Brain microvascular endothelial cell (primary cell): ENCODE measurements at regions not wholly inside any gene's neighbourhood (a gene's known extent, or its start where the extent isn't known, plus 50 kb on each side); places are given as distances from the start of the nearest gene placed in this dataset.

ENCODE experiments used
- DNase-seq: peaks from one replicate; pipeline ENCODE4 v3.0.0-alpha.2; 2020
- H3K27ac ChIP-seq: fragments of 250-450 bp; sonication (Bioruptor Pico); 2 replicates; pipeline ENCODE4 v1.5.1; 2020; ENCODE audit warnings: mild to moderate bottlenecking, moderate library complexity
- H3K27me3 ChIP-seq: fragments of 250-450 bp; sonication (Bioruptor Pico); replicated peaks from 2 replicates; pipeline ENCODE4 v1.5.1; 2020; ENCODE audit warnings: mild to moderate bottlenecking
- H3K36me3 ChIP-seq: fragments of 250-450 bp; sonication (Bioruptor Pico); replicated peaks from 2 replicates; pipeline ENCODE4 v1.5.1; 2020; ENCODE audit warnings: mild to moderate bottlenecking
- H3K4me3 ChIP-seq: 2 replicates; pipeline ENCODE4 v1.5.1; 2011; ENCODE audit warnings: low read depth, mild to moderate bottlenecking, control low read depth, low read length, moderate library complexity
- CTCF ChIP-seq: IDR thresholded peaks from 2 replicates; pipeline ENCODE4 v1.5.1; 2011; ENCODE audit warnings: low read depth, mild to moderate bottlenecking, moderate library complexity, low read length, control low read depth, inconsistent platforms; ENCODE audit errors: missing control alignments
- in situ Hi-C: cut with HindIII; loops from 2 replicates; pipeline ENCODE4 v1.10.0; 2017; ENCODE audit warnings: low sequenced_read_pairs, low pct_ligation_motif_present

- no peak for DNase-seq
- no peak overlapping the region for H3K27ac ChIP-seq
- TF ChIP-seq CTCF = no peak
- H3K36me3 ChIP-seq = no peaks in the 10 kb centered on the region
- no peak overlapping the region for H3K4me3 ChIP-seq
- in situ Hi-C loops = no loop called here
- no peaks in the 10 kb centered on the region for H3K27me3 ChIP-seq
Observed at GRCh38 chr10:83432261-83433045, 706.9 kb upstream of the GHITM start.

- TF ChIP-seq CTCF = no peak
- no peak overlapping the region for H3K4me3 ChIP-seq
- in situ Hi-C loops = no loop called here
Observed at GRCh38 chr10:83433705-83434104, 705.6 kb upstream of the GHITM start.

GRCh38 chr10:83448013-83448412 is 691.3 kb upstream of the GHITM start:
- TF ChIP-seq CTCF = no peak
- no peak overlapping the region for H3K27ac ChIP-seq
- DNase-seq = no peak
- H3K4me3 ChIP-seq = no peak overlapping the region
- H3K36me3 ChIP-seq = no peaks in the 10 kb centered on the region
- in situ Hi-C loops = no loop called here
- no peaks in the 10 kb centered on the region for H3K27me3 ChIP-seq

More at GRCh38 chr10:83433705-83434104, 705.6 kb upstream of the GHITM start:
- Histone ChIP-seq H3K27me3 (no peaks in the 10 kb centered on the region), H3K27ac (no peak overlapping the region), H3K36me3 (no peaks in the 10 kb centered on the region)
- no peak for DNase-seq

GRCh38 chr10:83458611-83459010 is 680.7 kb upstream of the GHITM start:
- Histone ChIP-seq H3K4me3 (no peak overlapping the region), H3K27me3 (no peaks in the 10 kb centered on the region), H3K27ac (no peak overlapping the region), H3K36me3 (no peaks in the 10 kb centered on the region)
- in situ Hi-C loops = no loop called here
- no peak for TF ChIP-seq CTCF
- DNase-seq = no peak

GRCh38 chr10:83459124-83459523 is 680.2 kb upstream of the GHITM start:
- H3K27me3 ChIP-seq = no peaks in the 10 kb centered on the region
- no peak for DNase-seq
- no peak overlapping the region for H3K27ac ChIP-seq
- in situ Hi-C loops = no loop called here
- H3K36me3 ChIP-seq = no peaks in the 10 kb centered on the region
- H3K4me3 ChIP-seq = no peak overlapping the region
- TF ChIP-seq CTCF = no peak

- Histone ChIP-seq H3K27me3 (no peaks in the 10 kb centered on the region), H3K4me3 (no peak overlapping the region), H3K27ac (no peak overlapping the region), H3K36me3 (no peaks in the 10 kb centered on the region)
- no peak for TF ChIP-seq CTCF
- in situ Hi-C loops = no loop called here
- DNase-seq = no peak
Observed at GRCh38 chr10:83469728-83470331, 669.5 kb upstream of the GHITM start.
